Duodenal mucosa (tissue), 2 donors: ENCODE measurements at regions not wholly inside any gene's neighbourhood (a gene's known extent, or its start where the extent isn't known, plus 50 kb on each side); places are given as distances from the start of the nearest gene placed in this dataset.

Experiments
- H3K27ac ChIP-seq: one replicate; pipeline ENCODE4 v1.7.0; 2013; ENCODE audit warnings: low read depth, low read length
- H3K27me3 ChIP-seq, 2 donors: one replicate each; pipeline ENCODE4 v1.7.0; 2013; ENCODE audit warnings: low read length in 2 of 2, control low read depth in 1 of 2; ENCODE audit not compliant: insufficient read depth in 2 of 2, control insufficient read depth in 1 of 2
- H3K36me3 ChIP-seq, 2 donors: one replicate each; pipeline ENCODE4 v1.7.0; 2013; ENCODE audit warnings: low read length in 2 of 2, control low read depth in 1 of 2; ENCODE audit not compliant: insufficient read depth in 2 of 2, control insufficient read depth in 1 of 2
- H3K4me1 ChIP-seq, 2 donors: one replicate each; pipeline ENCODE4 v1.7.0; 2013; ENCODE audit warnings: low read length in 2 of 2, control low read depth in 1 of 2; ENCODE audit not compliant: insufficient read depth in 2 of 2, control insufficient read depth in 1 of 2
- H3K4me3 ChIP-seq, 2 donors: one replicate each; pipeline ENCODE4 v1.7.0; 2013; ENCODE audit warnings: low read length in 2 of 2, low read depth in 1 of 2
- H3K9ac ChIP-seq, 2 donors: one replicate each; pipeline ENCODE4 v1.7.0; 2013; ENCODE audit warnings: low read length in 2 of 2, low read depth in 1 of 2
- H3K9me3 ChIP-seq, 2 donors: one replicate each; pipeline ENCODE4 v1.7.0; 2013; ENCODE audit warnings: low read length in 2 of 2, control low read depth in 1 of 2; ENCODE audit not compliant: control insufficient read depth in 1 of 2

- no peak overlapping the region for H3K4me3 ChIP-seq
- H3K9me3 ChIP-seq: no peaks in the 10 kb centered on the region
- no peak overlapping the region for H3K27ac ChIP-seq
- H3K27me3 ChIP-seq: no peaks in the 10 kb centered on the region
- no peaks in the 10 kb centered on the region for H3K4me1 ChIP-seq
- no peaks in the 10 kb centered on the region for H3K36me3 ChIP-seq
- H3K9ac ChIP-seq: no peak overlapping the region
Measured at GRCh38 chr4:96894621-96895020, 1054.7 kb downstream of the PDHA2 start.

GRCh38 chr4:96895826-96896225 lies 1055.9 kb downstream of the PDHA2 start:
- no peaks in the 10 kb centered on the region for H3K36me3 ChIP-seq
- H3K27ac ChIP-seq: no peak overlapping the region
- H3K4me1 ChIP-seq: no peaks in the 10 kb centered on the region
- no peaks in the 10 kb centered on the region for H3K9me3 ChIP-seq
- no peaks in the 10 kb centered on the region for H3K27me3 ChIP-seq
- no peak overlapping the region for H3K4me3 ChIP-seq
- H3K9ac ChIP-seq: no peak overlapping the region

- Histone ChIP-seq H3K9me3 (no peaks in the 10 kb centered on the region), H3K4me3 (no peak overlapping the region), H3K27ac (no peak overlapping the region), H3K27me3 (no peaks in the 10 kb centered on the region), H3K9ac (no peak overlapping the region), H3K4me1 (no peaks in the 10 kb centered on the region), H3K36me3 (no peaks in the 10 kb centered on the region)
Measured at GRCh38 chr4:96912716-96913115, 1072.8 kb downstream of the PDHA2 start.

- H3K4me3 ChIP-seq: no peak overlapping the region
- H3K4me1 ChIP-seq: no peaks in the 10 kb centered on the region
- no peaks in the 10 kb centered on the region for H3K36me3 ChIP-seq
- H3K27me3 ChIP-seq: no peaks in the 10 kb centered on the region
- no peak overlapping the region for H3K27ac ChIP-seq
- H3K9ac ChIP-seq: no peak overlapping the region
- H3K9me3 ChIP-seq: no peaks in the 10 kb centered on the region
Measured at GRCh38 chr4:96913441-96914080, 1073.7 kb downstream of the PDHA2 start.

GRCh38 chr4:96916711-96917110 lies 1076.8 kb downstream of the PDHA2 start:
- Histone ChIP-seq H3K27ac (no peak overlapping the region), H3K4me1 (no peaks in the 10 kb centered on the region), H3K9ac (no peak overlapping the region), H3K27me3 (no peaks in the 10 kb centered on the region), H3K4me3 (no peak overlapping the region), H3K9me3 (no peaks in the 10 kb centered on the region), H3K36me3 (no peaks in the 10 kb centered on the region)

- H3K27ac ChIP-seq: no peak overlapping the region
- H3K9ac ChIP-seq: no peak overlapping the region
- no peaks in the 10 kb centered on the region for H3K9me3 ChIP-seq
- H3K36me3 ChIP-seq: no peaks in the 10 kb centered on the region
- no peak overlapping the region for H3K4me3 ChIP-seq
- H3K27me3 ChIP-seq: no peaks in the 10 kb centered on the region
- no peaks in the 10 kb centered on the region for H3K4me1 ChIP-seq
Measured at GRCh38 chr4:96936886-96937285, 1097.0 kb downstream of the PDHA2 start.

- H3K9ac ChIP-seq: no peak overlapping the region
- no peaks in the 10 kb centered on the region for H3K9me3 ChIP-seq
- no peak overlapping the region for H3K4me3 ChIP-seq
- no peak overlapping the region for H3K27ac ChIP-seq
- H3K27me3 ChIP-seq: no peaks in the 10 kb centered on the region
- no peaks in the 10 kb centered on the region for H3K36me3 ChIP-seq
- no peaks in the 10 kb centered on the region for H3K4me1 ChIP-seq
Measured at GRCh38 chr4:96946552-96946951, 1106.7 kb downstream of the PDHA2 start.

- no peaks in the 10 kb centered on the region for H3K27me3 ChIP-seq
- no peak overlapping the region for H3K4me3 ChIP-seq
- no peaks in the 10 kb centered on the region for H3K36me3 ChIP-seq
- H3K27ac ChIP-seq: no peak overlapping the region
- no peaks in the 10 kb centered on the region for H3K4me1 ChIP-seq
- no peaks in the 10 kb centered on the region for H3K9me3 ChIP-seq
- H3K9ac ChIP-seq: no peak overlapping the region
Measured at GRCh38 chr4:96952610-96953009, 1112.7 kb downstream of the PDHA2 start.

- H3K9ac ChIP-seq: no peak overlapping the region
- H3K27ac ChIP-seq: no peak overlapping the region
- H3K27me3 ChIP-seq: no peaks in the 10 kb centered on the region
- no peaks in the 10 kb centered on the region for H3K9me3 ChIP-seq
- H3K36me3 ChIP-seq: no peaks in the 10 kb centered on the region
- H3K4me3 ChIP-seq: no peak overlapping the region
- no peaks in the 10 kb centered on the region for H3K4me1 ChIP-seq
Measured at GRCh38 chr4:96955226-96955625, 1115.3 kb downstream of the PDHA2 start.

GRCh38 chr4:96955691-96956090 lies 1115.8 kb downstream of the PDHA2 start:
- Histone ChIP-seq H3K4me3 (no peak overlapping the region), H3K36me3 (no peaks in the 10 kb centered on the region), H3K27me3 (no peaks in the 10 kb centered on the region)

GRCh38 chr4:96969455-96969854 lies 1129.6 kb downstream of the PDHA2 start:
- Histone ChIP-seq H3K4me3 (no peak overlapping the region), H3K27me3 (no peaks in the 10 kb centered on the region), H3K36me3 (no peaks in the 10 kb centered on the region), H3K9ac (no peak overlapping the region), H3K4me1 (no peaks in the 10 kb centered on the region), H3K9me3 (no peaks in the 10 kb centered on the region), H3K27ac (no peak overlapping the region)

More at GRCh38 chr4:96955691-96956090, 1115.8 kb downstream of the PDHA2 start:
- H3K9me3 ChIP-seq: no peaks in the 10 kb centered on the region
- H3K27ac ChIP-seq: no peak overlapping the region
- H3K9ac ChIP-seq: no peak overlapping the region
- no peaks in the 10 kb centered on the region for H3K4me1 ChIP-seq
